ENCODE measurements at regions not wholly inside any gene's neighbourhood (a gene's known extent, or its start where the extent isn't known, plus 50 kb on each side); places are given as distances from the start of the nearest gene placed in this dataset.
A peak's percentile ranks its signal among the peaks of the same experiment; 100 is the strongest.

DNA sequence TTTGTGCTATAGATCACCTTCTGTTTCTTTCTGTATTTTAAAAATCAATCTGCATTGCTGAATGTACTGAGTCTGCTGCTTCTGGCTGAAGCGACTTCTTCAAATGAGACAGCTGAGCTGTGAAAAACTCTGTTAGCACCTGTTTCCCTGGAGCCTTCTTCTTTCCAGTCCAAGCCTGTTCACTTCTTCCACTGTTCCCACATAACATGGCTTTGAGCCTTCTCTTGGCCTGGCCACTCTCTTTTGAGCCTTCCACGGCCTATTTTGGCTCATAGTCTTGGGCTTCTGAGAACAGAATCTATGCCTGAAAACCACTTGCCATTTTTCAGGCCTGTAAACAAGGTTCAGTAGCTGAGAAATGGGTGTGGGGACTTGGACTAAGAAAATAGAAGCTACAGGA, 132.9 kb upstream of the IGFBP7 start:
- Histone ChIP-seq H3K36me3 (ENCODE audit: control insufficient read depth, insufficient read depth, low read length) (no peaks in the 10 kb centered on the region), H3K4me3 (ENCODE audit: low read depth, low read length) (no peak overlapping the region), H3K27me3 (ENCODE audit: control insufficient read depth, insufficient read depth, low read length) (no peaks in the 10 kb centered on the region)
- TF ChIP-seq CTCF (IDR thresholded peaks at IDR 0.05; ENCODE audit: insufficient read depth, low read length, severe bottlenecking): no peak
- DNase-seq (ENCODE audit: low read depth) (no peak), FAIRE-seq (no peak)

GRCh38 chr4:57234252-57234775, 124.1 kb upstream of the IGFBP7 start:
- Histone ChIP-seq H3K36me3 (ENCODE audit: control insufficient read depth, insufficient read depth, low read length) (no peaks in the 10 kb centered on the region), H3K27me3 (ENCODE audit: control insufficient read depth, insufficient read depth, low read length) (no peaks in the 10 kb centered on the region), H3K4me3 (ENCODE audit: low read depth, low read length) (no peak overlapping the region)
- DNase-seq (ENCODE audit: low read depth) (no peak), FAIRE-seq (peak; percentile 62)
- no peak for TF ChIP-seq CTCF (IDR thresholded peaks at IDR 0.05; ENCODE audit: insufficient read depth, low read length, severe bottlenecking)

DNA sequence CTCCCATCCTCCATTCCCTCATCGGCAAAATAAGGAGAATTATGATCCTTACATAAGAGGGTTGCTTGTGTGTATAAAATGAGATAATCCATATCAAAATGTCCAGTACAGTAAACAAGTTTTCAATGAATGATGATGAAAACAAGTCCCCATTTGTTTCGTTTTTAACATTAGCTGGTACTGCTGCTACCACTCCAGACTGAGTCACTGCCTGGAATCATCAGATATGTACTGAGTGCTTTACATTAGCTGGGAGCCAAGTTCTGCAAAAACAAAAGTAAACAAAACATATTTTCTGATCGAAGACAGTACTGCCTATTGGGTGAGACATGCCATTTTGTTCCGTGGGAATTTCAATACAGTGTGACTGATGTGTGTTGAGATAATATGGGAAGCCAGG, 123.2 kb upstream of the IGFBP7 start:
- Histone ChIP-seq H3K36me3 (ENCODE audit: control insufficient read depth, insufficient read depth, low read length) (no peaks in the 10 kb centered on the region), H3K27me3 (ENCODE audit: control insufficient read depth, insufficient read depth, low read length) (no peaks in the 10 kb centered on the region), H3K4me3 (ENCODE audit: low read depth, low read length) (no peak overlapping the region)
- TF ChIP-seq CTCF (IDR thresholded peaks at IDR 0.05; ENCODE audit: insufficient read depth, low read length, severe bottlenecking): no peak
- FAIRE-seq: peak; percentile 28
- DNase-seq (ENCODE audit: low read depth): peak; percentile 66

- FAIRE-seq (no peak), DNase-seq (ENCODE audit: low read depth) (peak; percentile 72)
- TF ChIP-seq CTCF (IDR thresholded peaks at IDR 0.05; ENCODE audit: insufficient read depth, low read length, severe bottlenecking): no peak
- Histone ChIP-seq H3K36me3 (ENCODE audit: control insufficient read depth, insufficient read depth, low read length) (no peaks in the 10 kb centered on the region), H3K27me3 (ENCODE audit: control insufficient read depth, insufficient read depth, low read length) (no peaks in the 10 kb centered on the region), H3K4me3 (ENCODE audit: low read depth, low read length) (no peak overlapping the region)
These were observed 121.6 kb upstream of the IGFBP7 start for GRCh38 chr4:57231781-57232180.

GRCh38 chr4:57220734-57221133, 110.5 kb upstream of the IGFBP7 start:
- DNase-seq (ENCODE audit: low read depth): no peak
- no peak for TF ChIP-seq CTCF (IDR thresholded peaks at IDR 0.05; ENCODE audit: insufficient read depth, low read length, severe bottlenecking)
- H3K36me3 ChIP-seq (ENCODE audit: control insufficient read depth, insufficient read depth, low read length): no peaks in the 10 kb centered on the region
- H3K4me3 ChIP-seq (ENCODE audit: low read depth, low read length): no peak overlapping the region
- no peaks in the 10 kb centered on the region for H3K27me3 ChIP-seq (ENCODE audit: control insufficient read depth, insufficient read depth, low read length)
- no peak for FAIRE-seq

DNA sequence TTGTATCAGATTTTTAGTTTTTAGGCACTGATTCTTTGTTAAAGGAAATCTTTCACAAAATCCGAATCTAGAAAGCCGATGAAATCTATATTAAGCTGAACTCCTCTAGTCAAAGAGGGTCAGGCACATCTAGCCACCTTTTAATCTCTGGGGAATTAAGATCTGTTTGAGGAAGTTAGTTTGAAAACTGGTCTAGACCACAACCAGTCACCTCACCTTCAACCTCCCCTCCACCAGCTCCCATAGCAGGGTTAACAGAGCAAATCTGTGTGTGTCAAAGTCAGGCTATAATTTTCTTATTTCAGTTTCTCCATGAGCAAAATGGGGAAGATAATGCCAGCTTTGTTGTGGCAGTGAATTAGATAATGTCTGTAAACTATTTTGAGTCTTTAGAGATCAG, 110.0 kb upstream of the IGFBP7 start:
- TF ChIP-seq CTCF (IDR thresholded peaks at IDR 0.05; ENCODE audit: insufficient read depth, low read length, severe bottlenecking): no peak
- DNase-seq (ENCODE audit: low read depth): no peak
- no peak overlapping the region for H3K4me3 ChIP-seq (ENCODE audit: low read depth, low read length)
- H3K36me3 ChIP-seq (ENCODE audit: control insufficient read depth, insufficient read depth, low read length): no peaks in the 10 kb centered on the region
- H3K27me3 ChIP-seq (ENCODE audit: control insufficient read depth, insufficient read depth, low read length): no peaks in the 10 kb centered on the region
- no peak for FAIRE-seq
